Osteocyte (in vitro differentiated cells): ENCODE measurements at regions not wholly inside any gene's neighbourhood (a gene's known extent, or its start where the extent isn't known, plus 50 kb on each side); places are given as distances from the start of the nearest gene placed in this dataset.

Experiments used
- DNase-seq: peaks from one replicate; pipeline ENCODE4 v3.0.0; 2021; ENCODE audit warnings: mixed read lengths; ENCODE audit not compliant: unreplicated experiment; ENCODE audit errors: extremely low spot score
- H3K27ac Mint-ChIP-seq: one replicate; pipeline ENCODE4 v1.8.0; 2021; ENCODE audit warnings: mild to moderate bottlenecking, mixed read lengths; ENCODE audit not compliant: unreplicated experiment
- H3K27me3 Mint-ChIP-seq: one replicate; pipeline ENCODE4 v1.8.0; 2021; ENCODE audit warnings: mixed read lengths; ENCODE audit not compliant: unreplicated experiment
- H3K36me3 Mint-ChIP-seq: one replicate; pipeline ENCODE4 v1.8.0; 2021; ENCODE audit warnings: mixed read lengths; ENCODE audit not compliant: unreplicated experiment
- H3K4me1 Mint-ChIP-seq: one replicate; pipeline ENCODE4 v1.8.0; 2021; ENCODE audit warnings: mixed read lengths; ENCODE audit not compliant: unreplicated experiment
- H3K4me3 Mint-ChIP-seq: one replicate; pipeline ENCODE4 v1.8.0; 2021; ENCODE audit warnings: mild to moderate bottlenecking, moderate library complexity, mixed read lengths; ENCODE audit not compliant: unreplicated experiment
- H3K9me3 Mint-ChIP-seq: one replicate; pipeline ENCODE4 v1.8.0; 2021; ENCODE audit warnings: mixed read lengths; ENCODE audit not compliant: unreplicated experiment
- CTCF ChIP-seq: fragments of 200-600 bp; sonication (generic); IDR thresholded peaks from 2 replicates; pipeline ENCODE4 v1.5.0; 2021; ENCODE audit warnings: antibody characterized with exemption, mild to moderate bottlenecking, moderate library complexity

- no peaks in the 10 kb centered on the region for H3K36me3 Mint-ChIP-seq
- H3K27me3 Mint-ChIP-seq: no peaks in the 10 kb centered on the region
- H3K9me3 Mint-ChIP-seq: no peaks in the 10 kb centered on the region
- TF ChIP-seq CTCF: no peak
- DNase-seq: no peak
- H3K27ac Mint-ChIP-seq: no peak overlapping the region
- H3K4me3 Mint-ChIP-seq: no peak overlapping the region
- no peaks in the 10 kb centered on the region for H3K4me1 Mint-ChIP-seq
Measured at GRCh38 chr11:98657711-98658110, 363.0 kb upstream of the CNTN5 start.

GRCh38 chr11:98659431-98659830, 361.3 kb upstream of the CNTN5 start:
- H3K36me3 Mint-ChIP-seq: no peaks in the 10 kb centered on the region
- H3K4me1 Mint-ChIP-seq: no peaks in the 10 kb centered on the region
- H3K27me3 Mint-ChIP-seq: no peaks in the 10 kb centered on the region
- no peak overlapping the region for H3K4me3 Mint-ChIP-seq
- no peak for DNase-seq
- no peaks in the 10 kb centered on the region for H3K9me3 Mint-ChIP-seq
- H3K27ac Mint-ChIP-seq: no peak overlapping the region
- no peak for TF ChIP-seq CTCF

- Mint-ChIP-seq H3K4me3 (no peak overlapping the region), H3K4me1 (no peaks in the 10 kb centered on the region), H3K9me3 (peaks cover 20% of the 10 kb centered on the region), H3K27ac (no peak overlapping the region), H3K36me3 (no peaks in the 10 kb centered on the region), H3K27me3 (no peaks in the 10 kb centered on the region)
- no peak for DNase-seq
- TF ChIP-seq CTCF: no peak
Measured at GRCh38 chr11:98674390-98674789, 346.4 kb upstream of the CNTN5 start.

- H3K9me3 Mint-ChIP-seq: peaks cover 24% of the 10 kb centered on the region
- H3K27me3 Mint-ChIP-seq: no peaks in the 10 kb centered on the region
- H3K36me3 Mint-ChIP-seq: no peaks in the 10 kb centered on the region
- no peak for TF ChIP-seq CTCF
- no peak overlapping the region for H3K4me3 Mint-ChIP-seq
- no peaks in the 10 kb centered on the region for H3K4me1 Mint-ChIP-seq
- H3K27ac Mint-ChIP-seq: no peak overlapping the region
- DNase-seq: no peak
Measured at GRCh38 chr11:98679673-98680072, 341.1 kb upstream of the CNTN5 start.

GRCh38 chr11:98701541-98701940, 319.2 kb upstream of the CNTN5 start:
- H3K4me1 Mint-ChIP-seq: no peaks in the 10 kb centered on the region
- peaks cover 13% of the 10 kb centered on the region for H3K9me3 Mint-ChIP-seq
- H3K27me3 Mint-ChIP-seq: no peaks in the 10 kb centered on the region
- no peak overlapping the region for H3K27ac Mint-ChIP-seq
- DNase-seq: no peak
- H3K4me3 Mint-ChIP-seq: no peak overlapping the region
- no peak for TF ChIP-seq CTCF
- H3K36me3 Mint-ChIP-seq: no peaks in the 10 kb centered on the region
